ENCODE measurements at regions not wholly inside any gene's neighbourhood (a gene's known extent, or its start where the extent isn't known, plus 50 kb on each side); places are given as distances from the start of the nearest gene placed in this dataset.
"Not testable (repeated sequence)": the region's sequence is repeated elsewhere in the genome, so short reads cannot be mapped to it uniquely, and the experiment has no call there.

- no peak for DNase-seq
These were observed 299.3 kb upstream of the DDI1 start for GRCh38 chr11:103737037-103737622.

DNA sequence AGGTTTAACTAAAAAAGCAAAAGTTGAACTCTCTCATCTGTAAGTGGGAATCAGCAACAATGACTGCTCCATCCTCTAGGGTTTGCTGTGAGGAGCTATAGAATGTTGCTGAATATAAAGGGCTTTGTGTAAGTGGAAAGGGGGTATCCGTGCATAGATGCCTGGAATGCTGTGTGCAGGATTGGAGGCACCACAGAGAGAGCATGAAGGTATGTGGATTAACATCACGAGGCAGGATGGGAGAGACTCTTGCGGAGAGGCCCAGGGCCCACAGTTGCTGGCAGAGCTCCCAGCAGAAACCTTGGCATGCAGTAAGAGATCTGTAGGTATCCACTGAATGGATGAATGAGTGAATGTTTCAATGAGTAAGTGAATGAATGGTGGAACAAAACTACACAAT lies 298.7 kb upstream of the DDI1 start:
- no peak for DNase-seq

GRCh38 chr11:103739074-103739796 lies 297.2 kb upstream of the DDI1 start:
- peak; percentile 21 for DNase-seq

DNA sequence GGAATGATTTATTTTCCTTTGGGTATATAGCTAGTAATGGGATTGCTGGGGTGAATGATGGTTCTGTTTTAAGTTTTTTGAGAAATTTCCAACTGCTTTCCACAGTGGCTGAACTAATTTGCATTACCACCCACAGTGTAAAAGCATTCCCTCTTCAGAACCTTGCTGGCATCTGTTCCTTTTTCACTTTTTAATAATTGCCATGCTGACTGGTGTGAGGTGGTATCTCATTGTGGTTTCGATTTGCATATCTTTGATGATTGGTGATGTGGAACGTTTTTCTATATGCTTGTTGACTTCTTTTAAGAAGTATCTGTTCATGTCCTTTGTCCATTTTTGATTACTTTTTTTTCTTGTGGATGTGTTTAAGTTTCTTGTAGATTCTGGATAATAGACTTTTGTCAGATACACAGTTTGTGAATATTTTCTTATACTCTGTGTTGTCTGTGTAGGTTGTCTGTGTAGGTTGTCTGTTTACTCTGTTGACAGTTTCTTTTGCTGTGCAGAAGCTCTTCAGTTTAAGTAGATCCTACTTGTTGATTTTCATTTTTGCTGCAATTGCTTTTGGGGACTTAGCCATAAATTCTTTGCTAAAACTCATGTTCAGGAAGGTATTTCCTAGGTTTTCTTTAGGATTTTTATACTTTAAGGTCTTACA lies 291.8 kb upstream of the DDI1 start:
- no peak for DNase-seq

DNA sequence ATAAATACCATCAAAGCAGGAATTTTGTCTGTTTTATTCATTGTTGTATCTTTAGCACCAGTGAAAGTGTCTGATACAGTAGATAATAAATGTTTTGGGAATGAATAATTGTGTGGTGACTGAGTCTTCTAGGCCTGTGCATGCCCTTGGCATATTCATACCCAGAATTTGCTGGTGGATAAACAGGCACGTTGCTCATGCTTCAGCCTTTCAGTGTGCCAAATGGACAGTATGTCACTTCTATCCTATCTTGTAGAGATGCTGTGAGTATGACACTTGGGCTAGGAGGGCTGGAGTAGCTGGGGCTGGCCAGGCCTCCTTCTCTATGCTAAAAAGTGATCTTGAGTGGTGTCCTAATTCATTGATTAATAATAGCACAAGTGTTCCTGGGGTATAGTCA lies 287.3 kb upstream of the DDI1 start:
- no peak for DNase-seq

GRCh38 chr11:103768816-103769215 lies 267.6 kb upstream of the DDI1 start:
- DNase-seq = no peak

GRCh38 chr11:103773059-103773458 lies 263.4 kb upstream of the DDI1 start:
- no peak for DNase-seq

DNA sequence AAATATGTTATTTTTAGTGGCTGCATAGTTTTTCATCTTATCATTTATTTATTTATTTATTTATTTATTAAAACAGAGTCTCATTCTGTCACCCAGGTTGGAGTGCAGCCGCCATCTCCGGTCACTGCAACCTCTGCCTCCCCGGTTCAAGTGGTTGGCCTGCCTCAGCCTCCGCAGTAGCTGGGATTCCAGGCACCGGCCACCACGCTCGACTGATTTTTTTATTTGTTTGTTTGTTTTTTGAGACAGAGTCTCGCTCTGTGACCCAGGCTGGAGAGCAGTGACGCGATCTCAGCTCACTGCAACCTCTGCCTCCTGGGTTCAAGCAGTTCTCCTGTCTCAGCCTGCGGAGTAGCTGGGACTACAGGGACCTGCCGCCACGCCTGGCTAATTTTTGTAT lies 262.9 kb upstream of the DDI1 start:
- DNase-seq = no peak

- DNase-seq = no peak
These were observed 257.4 kb upstream of the DDI1 start for GRCh38 chr11:103779054-103779453.

DNA sequence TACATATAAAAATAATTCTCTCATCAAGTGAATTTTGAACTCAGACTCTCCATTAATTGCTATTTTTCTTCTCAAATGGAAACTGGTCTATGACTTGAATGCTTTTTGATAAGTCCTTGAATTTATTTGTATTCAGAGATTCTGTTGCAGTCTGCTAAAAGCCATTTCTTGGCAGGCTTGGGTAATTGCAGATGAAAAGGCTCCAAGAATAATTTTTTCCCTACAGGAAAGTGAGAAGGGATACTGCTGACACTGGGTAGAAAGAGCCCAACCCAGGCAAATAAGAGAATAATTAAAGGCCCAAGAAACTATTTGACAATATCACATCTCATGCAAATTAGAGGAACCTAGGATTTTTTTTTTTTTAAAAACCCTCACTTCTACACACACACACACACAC lies 246.5 kb upstream of the DDI1 start:
- no peak for DNase-seq

DNA sequence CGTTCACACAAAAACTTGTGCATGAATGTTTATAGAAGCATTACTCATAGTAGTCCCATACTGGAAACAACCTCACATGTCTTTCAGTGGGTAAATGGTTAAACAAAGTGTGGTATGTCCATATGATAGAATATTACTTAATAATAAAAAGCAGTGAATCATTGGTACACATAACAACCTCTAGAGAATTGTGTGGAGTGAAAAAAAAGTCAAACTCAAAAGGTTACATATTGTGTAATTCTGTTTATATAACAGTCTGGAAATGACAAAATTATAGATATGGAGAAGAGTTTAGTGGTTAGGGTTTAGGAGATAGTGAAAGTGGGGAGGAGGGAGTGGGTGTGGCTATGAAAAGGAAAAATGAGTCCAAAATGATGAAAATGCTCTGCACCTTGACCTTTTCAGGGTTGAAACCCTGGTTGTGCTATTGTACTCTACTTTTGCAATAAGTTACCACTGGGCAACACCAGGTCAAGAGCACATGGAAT lies 243.4 kb upstream of the DDI1 start:
- DNase-seq = no peak

DNA sequence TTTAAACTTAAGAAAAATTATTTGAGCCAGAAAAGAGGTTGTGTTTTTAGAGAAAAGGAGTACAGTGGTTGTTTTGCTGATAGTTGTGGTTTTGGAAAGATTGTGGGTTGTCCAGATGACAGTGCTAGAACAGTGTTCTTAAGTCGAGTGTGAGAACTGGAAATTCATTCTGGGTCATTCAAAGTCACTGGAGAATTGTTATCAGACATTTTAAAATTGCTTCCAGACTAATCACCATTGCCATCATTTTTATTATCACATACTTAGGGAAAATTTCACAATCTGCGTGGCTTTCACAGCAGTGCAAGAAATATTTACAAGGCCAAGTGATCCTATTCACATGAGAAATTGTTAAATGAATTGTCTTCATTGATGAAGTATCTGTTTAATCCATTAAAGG lies 242.2 kb upstream of the DDI1 start:
- DNase-seq = no peak

DNA sequence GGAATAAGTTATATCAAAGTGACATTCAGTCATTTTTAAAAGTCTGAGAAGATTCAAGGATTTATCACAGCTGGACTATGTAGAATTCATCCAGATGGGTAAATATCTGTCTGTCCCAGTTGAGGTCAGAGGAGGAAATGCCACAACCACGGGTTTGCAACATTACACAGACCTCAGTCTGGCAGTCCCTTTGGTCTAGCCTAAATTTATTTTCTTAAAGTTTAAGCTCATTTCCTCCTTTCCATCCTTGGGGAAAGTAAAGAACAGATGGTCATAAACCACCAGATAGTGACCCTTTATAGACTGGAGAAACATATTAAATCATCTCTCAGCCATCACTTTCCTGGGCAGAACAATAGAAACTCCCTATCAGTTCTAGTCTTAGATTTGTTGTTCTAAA lies 238.4 kb upstream of the DDI1 start:
- no peak for DNase-seq

GRCh38 chr11:103798446-103798845 lies 238.0 kb upstream of the DDI1 start:
- no peak for DNase-seq

DNA sequence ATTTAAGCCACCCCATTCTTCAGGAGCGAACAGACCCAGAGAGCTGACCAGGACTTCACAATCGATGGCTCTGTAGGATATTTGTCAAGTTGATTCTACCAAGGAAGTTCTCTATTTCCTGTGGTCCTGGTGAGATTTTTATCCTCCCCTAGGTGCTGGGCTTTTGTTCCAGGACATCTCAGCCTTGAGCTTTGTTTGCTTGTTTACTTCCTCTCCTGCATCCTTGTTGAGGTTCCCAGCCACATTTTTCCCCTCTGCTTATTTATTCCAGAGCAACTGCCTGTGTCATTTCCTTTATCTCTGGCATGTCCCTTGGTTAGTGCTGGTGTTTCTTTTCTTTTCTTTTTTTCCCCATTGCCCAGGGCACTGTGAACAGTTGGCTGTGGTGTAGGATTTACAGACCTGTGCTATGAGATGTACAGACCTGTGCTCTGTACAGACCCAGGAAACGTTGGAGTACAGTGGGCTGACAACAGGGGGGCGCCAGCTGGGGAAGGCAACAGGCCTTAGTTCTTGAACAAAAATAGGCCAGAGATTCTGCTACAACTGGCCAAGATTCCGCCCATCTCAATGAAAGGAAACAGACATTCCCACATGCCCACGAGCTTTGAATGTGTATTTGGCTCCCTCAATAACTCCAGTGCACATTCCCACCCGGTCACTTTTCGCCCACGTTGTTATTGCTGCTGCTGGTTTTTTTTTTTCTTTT lies 235.9 kb upstream of the DDI1 start:
- no peak for DNase-seq

- no peak for DNase-seq
These were observed 233.4 kb upstream of the DDI1 start for GRCh38 chr11:103803062-103803461.

DNA sequence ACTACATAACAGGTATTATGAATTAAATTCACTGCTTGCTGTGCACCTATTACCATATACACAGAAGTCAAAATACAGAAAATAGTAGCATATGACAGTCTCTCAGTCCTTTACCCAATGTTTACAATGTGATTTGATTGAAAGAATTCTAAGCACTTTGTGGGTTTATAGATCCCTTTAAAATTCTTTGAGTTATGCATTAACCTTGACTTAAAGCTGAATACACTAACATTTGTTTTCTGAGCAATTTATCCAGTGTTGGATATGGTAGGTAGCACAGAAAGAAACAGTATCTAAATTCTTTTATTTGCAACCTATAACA lies 230.8 kb upstream of the DDI1 start:
- DNase-seq = no peak

GRCh38 chr11:103806130-103806895 lies 230.1 kb upstream of the DDI1 start:
- no peak for DNase-seq

DNA sequence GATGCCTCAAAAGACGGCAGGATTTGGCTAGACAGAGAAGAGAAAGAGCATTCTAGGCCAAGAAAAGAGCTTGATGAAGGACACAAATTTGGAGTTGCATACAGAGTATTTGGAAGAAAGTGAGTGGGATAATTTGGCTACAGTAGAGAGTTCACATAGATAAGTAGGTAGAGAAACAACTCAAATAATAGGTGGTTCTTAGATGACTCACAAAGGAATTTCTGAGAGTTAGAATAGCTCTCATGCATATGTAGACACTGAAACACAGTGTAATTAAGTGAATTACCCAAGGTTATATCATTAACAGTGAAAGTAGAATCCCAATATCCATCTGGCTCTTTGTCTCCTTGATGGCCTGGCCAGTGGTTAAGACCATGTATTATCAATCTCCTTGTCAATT lies 228.6 kb upstream of the DDI1 start:
- DNase-seq = no peak

DNA sequence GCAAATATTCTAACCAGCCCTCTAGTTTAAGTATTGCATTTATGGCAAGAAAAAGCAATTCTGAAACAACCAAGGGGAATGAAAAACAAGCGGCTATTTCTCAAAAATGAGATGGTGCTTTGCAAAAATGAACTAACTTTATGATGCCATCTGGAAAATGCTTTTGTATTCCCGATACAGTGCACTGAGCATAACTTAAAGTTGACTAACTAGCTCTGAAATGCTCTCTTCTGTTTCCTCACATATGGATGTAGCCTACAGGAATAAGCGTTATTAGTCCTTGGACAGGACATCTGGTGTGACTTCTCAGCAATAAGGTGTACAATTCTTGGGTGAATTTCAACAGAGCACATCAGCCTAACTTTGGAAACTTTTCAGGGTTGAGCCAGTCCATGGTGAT lies 228.2 kb upstream of the DDI1 start:
- no peak for DNase-seq

GRCh38 chr11:103811870-103812455 lies 224.5 kb upstream of the DDI1 start:
- DNase-seq = no peak

DNA sequence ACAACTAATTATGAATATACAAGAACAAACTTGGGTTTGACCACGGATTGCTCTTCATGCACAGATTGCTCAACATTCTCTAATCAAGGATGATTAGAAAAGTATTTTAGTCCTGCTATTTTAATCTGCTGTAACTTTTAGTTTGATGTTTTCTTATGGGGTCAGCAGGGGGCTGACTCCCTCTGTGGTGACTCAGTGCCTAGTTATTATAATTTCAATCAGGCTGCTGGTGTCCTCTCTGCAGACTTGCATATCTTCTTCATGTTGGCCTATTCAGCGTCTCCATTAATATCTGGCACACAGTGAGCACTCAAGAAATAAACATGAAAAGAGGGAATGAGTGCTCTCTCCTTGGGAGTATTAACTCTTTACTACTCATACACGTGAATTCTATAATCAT lies 223.8 kb upstream of the DDI1 start:
- DNase-seq = no peak

GRCh38 chr11:103820345-103820744 lies 216.1 kb upstream of the DDI1 start:
- not testable (repeated sequence) for DNase-seq
